ENCODE measurements at regions not wholly inside any gene's neighbourhood (a gene's known extent, or its start where the extent isn't known, plus 50 kb on each side); places are given as distances from the start of the nearest gene placed in this dataset.
"Not testable (repeated sequence)": the region's sequence is repeated elsewhere in the genome, so short reads cannot be mapped to it uniquely, and the experiment has no call there.

GRCh38 chr3:166526881-166527280 lies 689.7 kb upstream of the BCHE start:
- DNase-seq (no peak), ATAC-seq (replicated peaks in 1 of 4) (no peak)
- Histone ChIP-seq H3K36me3 (ENCODE audit: control insufficient read depth in 2 of 2, extremely low read depth in 1 of 2, insufficient read depth in 1 of 2, low read length in 1 of 2) (no peaks in the 10 kb centered on the region), H3K27me3 (replicated peaks in 1 of 2; ENCODE audit: control insufficient read depth in 2 of 2, extremely low read depth in 1 of 2, insufficient read depth in 2 of 2, low read length in 1 of 2) (no peaks in the 10 kb centered on the region), H3K27ac (ENCODE audit: low read length) (no peak overlapping the region), H3K9me3 (no peaks in the 10 kb centered on the region), H3K4me3 (ENCODE audit: control insufficient read depth in 1 of 2, extremely low read depth in 1 of 2, low read length in 1 of 2) (no peak overlapping the region), H3K4me1 (ENCODE audit: control insufficient read depth in 1 of 2, extremely low read depth in 1 of 2, insufficient read depth in 2 of 2, low read length in 2 of 2) (no peaks in the 10 kb centered on the region)
- WGBS (ENCODE audit: insufficient coverage) = 83% methylated on average over 1 of the region's 2 CpGs
- Mint-ChIP-seq H3K4me3 (no peak overlapping the region), H3K4me1 (no peaks in the 10 kb centered on the region), H3K36me3 (no peaks in the 10 kb centered on the region), H3K27ac (no peak overlapping the region), H3K9me3 (peaks cover 3 to 17% (median 5%) of the 10 kb centered on the region in 3 donors), H3K27me3 (no peaks in the 10 kb centered on the region)
- ChIA-PET CTCF (no interaction called here), POLR2A (no interaction called here)

GRCh38 chr3:166522017-166522416 lies 684.8 kb upstream of the BCHE start:
- Mint-ChIP-seq H3K9me3 (peaks cover 8 to 32% (median 12%) of the 10 kb centered on the region in 3 donors), H3K4me3 (no peak overlapping the region), H3K27me3 (no peaks in the 10 kb centered on the region), H3K36me3 (no peaks in the 10 kb centered on the region), H3K27ac (no peak overlapping the region), H3K4me1 (no peaks in the 10 kb centered on the region)
- DNase-seq (no peak), ATAC-seq (replicated peaks in 1 of 4) (no peak)
- Histone ChIP-seq H3K27ac (ENCODE audit: low read length) (no peak overlapping the region), H3K27me3 (replicated peaks in 1 of 2; ENCODE audit: control insufficient read depth in 2 of 2, extremely low read depth in 1 of 2, insufficient read depth in 2 of 2, low read length in 1 of 2) (no peaks in the 10 kb centered on the region), H3K36me3 (ENCODE audit: control insufficient read depth in 2 of 2, extremely low read depth in 1 of 2, insufficient read depth in 1 of 2, low read length in 1 of 2) (no peaks in the 10 kb centered on the region), H3K9me3 (no peaks in the 10 kb centered on the region), H3K4me1 (ENCODE audit: control insufficient read depth in 1 of 2, extremely low read depth in 1 of 2, insufficient read depth in 2 of 2, low read length in 2 of 2) (no peaks in the 10 kb centered on the region), H3K4me3 (ENCODE audit: control insufficient read depth in 1 of 2, extremely low read depth in 1 of 2, low read length in 1 of 2) (no peak overlapping the region)
- ChIA-PET POLR2A (no interaction called here), CTCF (no interaction called here)
- no CpG with 5 or more reads among the region's 3 CpGs for WGBS (ENCODE audit: insufficient coverage)

- no peak for DNase-seq
- ATAC-seq (replicated peaks in 1 of 4) = no peak
- ChIA-PET CTCF (no interaction called here), POLR2A (no interaction called here)
- Histone ChIP-seq H3K9me3 (no peaks in the 10 kb centered on the region), H3K27ac (ENCODE audit: low read length) (no peak overlapping the region), H3K4me1 (ENCODE audit: control insufficient read depth in 1 of 2, extremely low read depth in 1 of 2, insufficient read depth in 2 of 2, low read length in 2 of 2) (no peaks in the 10 kb centered on the region), H3K27me3 (replicated peaks in 1 of 2; ENCODE audit: control insufficient read depth in 2 of 2, extremely low read depth in 1 of 2, insufficient read depth in 2 of 2, low read length in 1 of 2) (no peaks in the 10 kb centered on the region), H3K36me3 (ENCODE audit: control insufficient read depth in 2 of 2, extremely low read depth in 1 of 2, insufficient read depth in 1 of 2, low read length in 1 of 2) (no peaks in the 10 kb centered on the region), H3K4me3 (ENCODE audit: control insufficient read depth in 1 of 2, extremely low read depth in 1 of 2, low read length in 1 of 2) (no peak overlapping the region)
- Mint-ChIP-seq H3K27me3 (no peaks in the 10 kb centered on the region), H3K9me3 (peaks cover 14 to 35% (median 15%) of the 10 kb centered on the region in 3 donors), H3K4me1 (no peaks in the 10 kb centered on the region), H3K4me3 (no peak overlapping the region), H3K27ac (no peak overlapping the region), H3K36me3 (no peaks in the 10 kb centered on the region)
- WGBS (ENCODE audit: insufficient coverage) = no CpG with 5 or more reads among the region's 2 CpGs
Observed at GRCh38 chr3:166519443-166519842, 682.2 kb upstream of the BCHE start.

- Histone ChIP-seq H3K27me3 (replicated peaks in 1 of 2; ENCODE audit: control insufficient read depth in 2 of 2, extremely low read depth in 1 of 2, insufficient read depth in 2 of 2, low read length in 1 of 2) (no peaks in the 10 kb centered on the region), H3K36me3 (ENCODE audit: control insufficient read depth in 2 of 2, extremely low read depth in 1 of 2, insufficient read depth in 1 of 2, low read length in 1 of 2) (no peaks in the 10 kb centered on the region), H3K27ac (ENCODE audit: low read length) (no peak overlapping the region), H3K9me3 (no peaks in the 10 kb centered on the region), H3K4me1 (ENCODE audit: control insufficient read depth in 1 of 2, extremely low read depth in 1 of 2, insufficient read depth in 2 of 2, low read length in 2 of 2) (no peaks in the 10 kb centered on the region), H3K4me3 (ENCODE audit: control insufficient read depth in 1 of 2, extremely low read depth in 1 of 2, low read length in 1 of 2) (no peak overlapping the region)
- H3K4me3 Mint-ChIP-seq = no peak overlapping the region
- no peak for ATAC-seq (replicated peaks in 1 of 4)
- no CpG with 5 or more reads among the region's 2 CpGs for WGBS (ENCODE audit: insufficient coverage)
- no peaks in the 10 kb centered on the region for H3K4me1 Mint-ChIP-seq
- no peak for DNase-seq
- no peaks in the 10 kb centered on the region for H3K36me3 Mint-ChIP-seq
- ChIA-PET CTCF (no interaction called here), POLR2A (no interaction called here)
- no peaks in the 10 kb centered on the region for H3K27me3 Mint-ChIP-seq
- peaks cover 14 to 35% (median 18%) of the 10 kb centered on the region in 3 donors for H3K9me3 Mint-ChIP-seq
- H3K27ac Mint-ChIP-seq = no peak overlapping the region
Observed at GRCh38 chr3:166518040-166518439, 680.8 kb upstream of the BCHE start.

- no peaks in the 10 kb centered on the region for H3K4me1 Mint-ChIP-seq
- H3K27ac Mint-ChIP-seq = no peak overlapping the region
- Histone ChIP-seq H3K27me3 (replicated peaks in 1 of 2; ENCODE audit: control insufficient read depth in 2 of 2, extremely low read depth in 1 of 2, insufficient read depth in 2 of 2, low read length in 1 of 2) (no peaks in the 10 kb centered on the region), H3K9me3 (no peaks in the 10 kb centered on the region), H3K36me3 (ENCODE audit: control insufficient read depth in 2 of 2, extremely low read depth in 1 of 2, insufficient read depth in 1 of 2, low read length in 1 of 2) (no peaks in the 10 kb centered on the region), H3K4me1 (ENCODE audit: control insufficient read depth in 1 of 2, extremely low read depth in 1 of 2, insufficient read depth in 2 of 2, low read length in 2 of 2) (no peaks in the 10 kb centered on the region), H3K27ac (ENCODE audit: low read length) (no peak overlapping the region), H3K4me3 (ENCODE audit: control insufficient read depth in 1 of 2, extremely low read depth in 1 of 2, low read length in 1 of 2) (no peak overlapping the region)
- peaks cover 19 to 31% (median 27%) of the 10 kb centered on the region in 3 donors for H3K9me3 Mint-ChIP-seq
- DNase-seq (no peak), ATAC-seq (replicated peaks in 1 of 4) (no peak)
- no peak overlapping the region for H3K4me3 Mint-ChIP-seq
- WGBS (ENCODE audit: insufficient coverage) = 67% methylated on average over 2 of the region's 4 CpGs
- ChIA-PET POLR2A (no interaction called here), CTCF (no interaction called here)
- no peaks in the 10 kb centered on the region for H3K36me3 Mint-ChIP-seq
- no peaks in the 10 kb centered on the region for H3K27me3 Mint-ChIP-seq
Observed at GRCh38 chr3:166510382-166510781, 673.2 kb upstream of the BCHE start.

- H3K27me3 Mint-ChIP-seq; DNase-seq; CTCF ChIA-PET; H3K27ac Mint-ChIP-seq; H3K9me3 ChIP-seq; H3K4me3 ChIP-seq (ENCODE audit: control insufficient read depth in 1 of 2, extremely low read depth in 1 of 2, low read length in 1 of 2); H3K36me3 ChIP-seq (ENCODE audit: control insufficient read depth in 2 of 2, extremely low read depth in 1 of 2, insufficient read depth in 1 of 2, low read length in 1 of 2); H3K27me3 ChIP-seq (replicated peaks in 1 of 2; ENCODE audit: control insufficient read depth in 2 of 2, extremely low read depth in 1 of 2, insufficient read depth in 2 of 2, low read length in 1 of 2); H3K27ac ChIP-seq (ENCODE audit: low read length); H3K4me1 ChIP-seq (ENCODE audit: control insufficient read depth in 1 of 2, extremely low read depth in 1 of 2, insufficient read depth in 2 of 2, low read length in 2 of 2); H3K4me3 Mint-ChIP-seq; ATAC-seq (replicated peaks in 1 of 4); POLR2A ChIA-PET; H3K4me1 Mint-ChIP-seq; H3K36me3 Mint-ChIP-seq: not testable (repeated sequence)
- WGBS (ENCODE audit: insufficient coverage) = 81% methylated on average over 2 of the region's 2 CpGs
- H3K9me3 Mint-ChIP-seq = peaks cover 25 to 39% (median 38%) of the 10 kb centered on the region in 3 donors
Observed at GRCh38 chr3:166500420-166500819, 663.2 kb upstream of the BCHE start.

- Mint-ChIP-seq H3K27ac (no peak overlapping the region), H3K4me3 (no peak overlapping the region), H3K27me3 (no peaks in the 10 kb centered on the region), H3K36me3 (no peaks in the 10 kb centered on the region), H3K9me3 (peaks cover 19 to 35% (median 35%) of the 10 kb centered on the region in 3 donors), H3K4me1 (no peaks in the 10 kb centered on the region)
- H3K9me3 ChIP-seq = no peaks in the 10 kb centered on the region
- no peak overlapping the region for H3K27ac ChIP-seq (ENCODE audit: low read length)
- H3K27me3 ChIP-seq (replicated peaks in 1 of 2; ENCODE audit: control insufficient read depth in 2 of 2, extremely low read depth in 1 of 2, insufficient read depth in 2 of 2, low read length in 1 of 2) = no peaks in the 10 kb centered on the region
- no peaks in the 10 kb centered on the region for H3K36me3 ChIP-seq (ENCODE audit: control insufficient read depth in 2 of 2, extremely low read depth in 1 of 2, insufficient read depth in 1 of 2, low read length in 1 of 2)
- ATAC-seq (replicated peaks in 1 of 4) = no peak
- no peaks in the 10 kb centered on the region for H3K4me1 ChIP-seq (ENCODE audit: control insufficient read depth in 1 of 2, extremely low read depth in 1 of 2, insufficient read depth in 2 of 2, low read length in 2 of 2)
- ChIA-PET CTCF (no interaction called here), POLR2A (no interaction called here)
- H3K4me3 ChIP-seq (ENCODE audit: control insufficient read depth in 1 of 2, extremely low read depth in 1 of 2, low read length in 1 of 2) = no peak overlapping the region
- WGBS (ENCODE audit: insufficient coverage) = no CpG with 5 or more reads among the region's 3 CpGs
- DNase-seq = no peak
Observed at GRCh38 chr3:166499636-166500035, 662.4 kb upstream of the BCHE start.
